Colonic mucosa (tissue), 4 donors: ENCODE measurements at regions not wholly inside any gene's neighbourhood (a gene's known extent, or its start where the extent isn't known, plus 50 kb on each side); places are given as distances from the start of the nearest gene placed in this dataset.
"Not testable (repeated sequence)": the region's sequence is repeated elsewhere in the genome, so short reads cannot be mapped to it uniquely, and the experiment has no call there.

Experiments
- DNase-seq: peaks from one replicate; pipeline ENCODE4 v3.0.0-alpha.2; 2020
- H3K27ac ChIP-seq: fragments of 200-600 bp; one replicate; pipeline ENCODE4 v1.8.0; 2021
- H3K27me3 ChIP-seq: fragments of 200-600 bp; one replicate; pipeline ENCODE4 v1.8.0; 2021
- H3K36me3 ChIP-seq: fragments of 200-600 bp; one replicate; pipeline ENCODE4 v1.8.0; 2021
- H3K4me1 ChIP-seq: fragments of 200-600 bp; one replicate; pipeline ENCODE4 v1.8.0; 2021; ENCODE audit warnings: mild to moderate bottlenecking
- H3K4me3 ChIP-seq: fragments of 200-600 bp; one replicate; pipeline ENCODE4 v1.8.0; 2021
- H3K9ac ChIP-seq, 2 donors: one replicate each; pipeline ENCODE4 v1.7.0; 2013; ENCODE audit warnings: control low read depth in 2 of 2, low read depth in 2 of 2, low read length in 2 of 2
- H3K9me3 ChIP-seq: fragments of 200-600 bp; one replicate; pipeline ENCODE4 v1.8.0; 2021
- CTCF ChIP-seq: fragments of 200-600 bp; IDR thresholded peaks from one replicate; pipeline ENCODE4 v1.8.0; 2022; ENCODE audit warnings: antibody characterized with exemption, mild to moderate bottlenecking
- intact Hi-C: fragments of 100-400 bp; cut with DNase I; formaldehyde crosslinking; loops from one replicate; pipeline ENCODE4 v1.14.1; 2022
- donor health status: healthy.
- donor health status: DM: no; HTN: no; CAD: no.
- donor health status: DM: no; HTN: no; CAD: no.

- Histone ChIP-seq H3K4me1 (no peaks in the 10 kb centered on the region), H3K4me3 (no peak overlapping the region), H3K9ac (no peak overlapping the region), H3K9me3 (no peaks in the 10 kb centered on the region), H3K36me3 (no peaks in the 10 kb centered on the region), H3K27ac (no peak overlapping the region), H3K27me3 (no peaks in the 10 kb centered on the region)
- intact Hi-C loops, result no loop called here
- no peak for DNase-seq
- TF ChIP-seq CTCF, result no peak
Observed at GRCh38 chr5:155633338-155633957, 619.9 kb downstream of the KIF4B start.

- no peak for TF ChIP-seq CTCF
- no peak overlapping the region for H3K9ac ChIP-seq
- DNase-seq, result no peak
- H3K27me3 ChIP-seq, result no peaks in the 10 kb centered on the region
- no peak overlapping the region for H3K4me3 ChIP-seq
- H3K9me3 ChIP-seq, result no peaks in the 10 kb centered on the region
- H3K4me1 ChIP-seq, result no peaks in the 10 kb centered on the region
- intact Hi-C loops, result no loop called here
- H3K36me3 ChIP-seq, result no peaks in the 10 kb centered on the region
- no peak overlapping the region for H3K27ac ChIP-seq
Observed at GRCh38 chr5:155649666-155650065, 636.1 kb downstream of the KIF4B start.

GRCh38 chr5:155655569-155655968 lies 642.0 kb downstream of the KIF4B start:
- Histone ChIP-seq H3K27ac (no peak overlapping the region), H3K27me3 (no peaks in the 10 kb centered on the region), H3K36me3 (no peaks in the 10 kb centered on the region), H3K9ac (no peak overlapping the region), H3K4me3 (no peak overlapping the region), H3K9me3 (no peaks in the 10 kb centered on the region), H3K4me1 (no peaks in the 10 kb centered on the region)
- DNase-seq, result no peak
- intact Hi-C loops, result no loop called here
- TF ChIP-seq CTCF, result no peak

- H3K27me3 ChIP-seq, result no peaks in the 10 kb centered on the region
- no peak for DNase-seq
- no peak overlapping the region for H3K27ac ChIP-seq
- TF ChIP-seq CTCF, result no peak
- no peaks in the 10 kb centered on the region for H3K4me1 ChIP-seq
- no peak overlapping the region for H3K4me3 ChIP-seq
- H3K9ac ChIP-seq, result no peak overlapping the region
- intact Hi-C loops, result no loop called here
- no peaks in the 10 kb centered on the region for H3K36me3 ChIP-seq
- no peaks in the 10 kb centered on the region for H3K9me3 ChIP-seq
Observed at GRCh38 chr5:155661859-155662258, 648.3 kb downstream of the KIF4B start.

- Histone ChIP-seq H3K36me3 (no peaks in the 10 kb centered on the region), H3K4me3 (no peak overlapping the region), H3K4me1 (no peaks in the 10 kb centered on the region), H3K27me3 (no peaks in the 10 kb centered on the region), H3K27ac (no peak overlapping the region), H3K9me3 (no peaks in the 10 kb centered on the region), H3K9ac (no peak overlapping the region)
- intact Hi-C loops, result no loop called here
- TF ChIP-seq CTCF, result no peak
- no peak for DNase-seq
Observed at GRCh38 chr5:155665361-155665760, 651.8 kb downstream of the KIF4B start.

GRCh38 chr5:155672001-155672400 lies 655.0 kb upstream of the SGCD start:
- H3K9ac ChIP-seq, H3K9me3 ChIP-seq, H3K27me3 ChIP-seq, H3K4me3 ChIP-seq, H3K36me3 ChIP-seq, H3K27ac ChIP-seq, H3K4me1 ChIP-seq, intact Hi-C loops, DNase-seq: not testable (repeated sequence)
